SK-N-MC (cell line): ENCODE measurements at regions not wholly inside any gene's neighbourhood (a gene's known extent, or its start where the extent isn't known, plus 50 kb on each side); places are given as distances from the start of the nearest gene placed in this dataset.

ENCODE experiments used
- DNase-seq: peaks from one replicate; pipeline ENCODE4 v3.0.0-alpha.2; 2011; ENCODE audit warnings: low read depth, low spot score
- H3K27ac ChIP-seq: fragments of 200-600 bp; sonication (generic); 2 replicates; pipeline ENCODE4 v1.5.1; 2016; ENCODE audit warnings: mixed run types
- H3K36me3 ChIP-seq: fragments of 200-600 bp; sonication (generic); 2 replicates; pipeline ENCODE4 v1.6.1; 2017; ENCODE audit warnings: antibody characterized with exemption, low read length, mixed read lengths; ENCODE audit not compliant: insufficient read depth
- H3K4me3 ChIP-seq: fragments of 200-600 bp; sonication (generic); 2 replicates; pipeline ENCODE4 v1.5.1; 2016
- H3K9ac ChIP-seq: fragments of 200-600 bp; sonication (generic); 2 replicates; pipeline ENCODE4 v1.8.0; 2017; ENCODE audit warnings: mixed run types, mixed read lengths; ENCODE audit not compliant: insufficient read length
- H3K9me3 ChIP-seq: fragments of 200-600 bp; sonication (generic); 2 replicates; pipeline ENCODE4 v1.6.1; 2017; ENCODE audit warnings: low read depth, mild to moderate bottlenecking, antibody characterized with exemption, low read length, moderate library complexity, mixed read lengths
- EZH2 ChIP-seq: fragments of 200-600 bp; sonication (generic); IDR thresholded peaks from one replicate; pipeline ENCODE4 v1.6.1; 2017; ENCODE audit warnings: antibody characterized with exemption
- FOXP2 ChIP-seq: optimal IDR thresholded peaks from 2 replicates; pipeline ENCODE3; 2011; ENCODE audit warnings: mild to moderate bottlenecking, moderate library complexity; ENCODE audit not compliant: insufficient read depth; ENCODE audit errors: extremely low read length, control extremely low read depth
- POLR2AphosphoS5 ChIP-seq: IDR thresholded peaks from 2 replicates; pipeline ENCODE4 v1.6.1; 2012; ENCODE audit warnings: mild to moderate bottlenecking, low read depth, low read length, borderline replicate concordance

- no peak overlapping the region for H3K9ac ChIP-seq
- H3K27ac ChIP-seq = no peak overlapping the region
- TF ChIP-seq POLR2AphosphoS5 (no peak), EZH2 (no peak), FOXP2 (no peak)
These were observed 126.2 kb upstream of the PFN2 start for GRCh38 chr3:150096700-150097587.

GRCh38 chr3:150094150-150094933 lies 123.6 kb upstream of the PFN2 start:
- no peak overlapping the region for H3K4me3 ChIP-seq
- H3K9ac ChIP-seq = no peak overlapping the region
- no peak overlapping the region for H3K27ac ChIP-seq
- no peaks in the 10 kb centered on the region for H3K9me3 ChIP-seq
- DNase-seq = no peak
- TF ChIP-seq EZH2 (no peak), POLR2AphosphoS5 (no peak), FOXP2 (no peak)
- H3K36me3 ChIP-seq = no peaks in the 10 kb centered on the region

More at GRCh38 chr3:150096700-150097587, 126.2 kb upstream of the PFN2 start:
- Histone ChIP-seq H3K4me3 (no peak overlapping the region), H3K9me3 (peaks cover 4% of the 10 kb centered on the region; the same call in 1 of the 2 replicates), H3K36me3 (no peaks in the 10 kb centered on the region)
- no peak for DNase-seq

GRCh38 chr3:150091626-150092025 lies 120.9 kb upstream of the PFN2 start:
- Histone ChIP-seq H3K9ac (no peak overlapping the region), H3K36me3 (no peaks in the 10 kb centered on the region), H3K4me3 (no peak overlapping the region), H3K9me3 (no peaks in the 10 kb centered on the region), H3K27ac (no peak overlapping the region)
- DNase-seq = no peak
- TF ChIP-seq EZH2 (no peak), POLR2AphosphoS5 (no peak), FOXP2 (no peak)

- Histone ChIP-seq H3K9me3 (no peaks in the 10 kb centered on the region), H3K9ac (no peak overlapping the region), H3K27ac (no peak overlapping the region), H3K36me3 (no peaks in the 10 kb centered on the region), H3K4me3 (no peak overlapping the region)
- no peak for DNase-seq
- TF ChIP-seq EZH2 (no peak), POLR2AphosphoS5 (no peak), FOXP2 (no peak)
These were observed 120.2 kb upstream of the PFN2 start for GRCh38 chr3:150090877-150091276.

GRCh38 chr3:150090006-150090405 lies 119.3 kb upstream of the PFN2 start:
- no peak overlapping the region for H3K4me3 ChIP-seq
- H3K36me3 ChIP-seq = no peaks in the 10 kb centered on the region
- TF ChIP-seq POLR2AphosphoS5 (no peak), EZH2 (no peak), FOXP2 (no peak)
- H3K9ac ChIP-seq = no peak overlapping the region
- no peak overlapping the region for H3K27ac ChIP-seq
- no peak for DNase-seq
- no peaks in the 10 kb centered on the region for H3K9me3 ChIP-seq

GRCh38 chr3:150084128-150084527 lies 113.4 kb upstream of the PFN2 start:
- H3K4me3 ChIP-seq = no peak overlapping the region
- no peak for DNase-seq
- H3K36me3 ChIP-seq = no peaks in the 10 kb centered on the region

GRCh38 chr3:150083655-150084042 lies 113.0 kb upstream of the PFN2 start:
- H3K27ac ChIP-seq = no peak overlapping the region

More at GRCh38 chr3:150084128-150084527, 113.4 kb upstream of the PFN2 start:
- Histone ChIP-seq H3K9ac (no peak overlapping the region), H3K27ac (no peak overlapping the region), H3K9me3 (no peaks in the 10 kb centered on the region)
- TF ChIP-seq EZH2 (no peak), FOXP2 (no peak), POLR2AphosphoS5 (no peak)

GRCh38 chr3:150082898-150083654 lies 112.4 kb upstream of the PFN2 start:
- Histone ChIP-seq H3K27ac (no peak overlapping the region), H3K36me3 (no peaks in the 10 kb centered on the region), H3K4me3 (peak overlapping the region; percentile 25), H3K9ac (no peak overlapping the region), H3K9me3 (no peaks in the 10 kb centered on the region)
- no peak for DNase-seq
- TF ChIP-seq FOXP2 = no peak
- TF ChIP-seq POLR2AphosphoS5 = no peak
- TF ChIP-seq EZH2 = no peak

More at GRCh38 chr3:150083655-150084042, 113.0 kb upstream of the PFN2 start:
- peak overlapping the region; percentile 25 for H3K4me3 ChIP-seq
- H3K9me3 ChIP-seq = no peaks in the 10 kb centered on the region
- DNase-seq = no peak
- TF ChIP-seq POLR2AphosphoS5 (no peak), FOXP2 (no peak), EZH2 (no peak)
- no peak overlapping the region for H3K9ac ChIP-seq
- H3K36me3 ChIP-seq = no peaks in the 10 kb centered on the region
